Activated CD8-positive, alpha-beta memory T cell treated with anti-CD3 and anti-CD28 coated beads, Interleukin-2, amount 50 U/mL, for 1 hour (primary cell): ENCODE measurements at regions not wholly inside any gene's neighbourhood (a gene's known extent, or its start where the extent isn't known, plus 50 kb on each side); places are given as distances from the start of the nearest gene placed in this dataset.
"Not testable (repeated sequence)": the region's sequence is repeated elsewhere in the genome, so short reads cannot be mapped to it uniquely, and the experiment has no call there.

Experiments
- DNase-seq: peaks from one replicate; pipeline ENCODE4 v3.0.0-alpha.2; 2020; ENCODE audit errors: extremely low read depth

DNA sequence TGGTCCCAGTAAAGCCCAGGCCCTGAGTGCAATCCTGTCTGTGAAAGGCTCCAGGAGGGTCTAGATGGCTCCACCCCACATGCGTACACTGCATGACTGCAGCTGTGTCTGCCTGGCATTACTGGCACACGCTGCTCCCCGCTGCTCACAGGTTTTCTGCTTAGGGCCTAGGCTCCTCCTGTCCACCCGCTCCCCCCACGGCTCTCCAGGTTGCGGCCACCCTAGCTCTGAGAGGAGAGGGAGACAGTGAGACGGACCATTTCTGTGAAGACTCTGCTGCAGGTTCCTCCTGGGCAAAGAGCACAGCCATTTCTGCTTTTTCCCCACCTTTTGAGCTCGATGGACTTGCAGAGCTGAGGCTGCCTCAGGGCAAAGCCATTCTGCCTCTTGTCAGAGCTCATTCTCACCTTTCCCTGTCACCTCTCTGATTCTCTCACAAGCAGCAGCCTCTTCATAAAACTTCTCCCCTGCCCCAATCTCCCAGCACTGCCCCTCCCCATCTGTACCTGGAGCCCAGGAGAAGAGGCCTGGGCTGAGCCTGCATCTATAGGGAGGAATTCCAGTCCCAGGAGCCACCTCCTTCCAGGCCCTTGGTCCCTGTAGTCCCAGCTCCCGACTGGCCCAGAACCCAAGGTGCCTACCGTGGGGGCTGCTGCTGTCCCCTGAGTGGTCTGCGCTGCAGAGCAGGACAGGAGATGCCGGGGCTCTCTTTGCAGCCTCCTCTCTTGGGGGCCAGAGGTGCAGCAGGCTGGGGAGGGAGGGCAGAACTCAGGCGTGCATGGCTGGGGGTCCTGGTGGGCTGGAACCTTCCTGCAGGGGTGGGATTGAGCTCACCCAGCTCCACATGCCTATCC is 433.7 kb upstream of the B3GAT1 start:
- DNase-seq, result no peak

DNA sequence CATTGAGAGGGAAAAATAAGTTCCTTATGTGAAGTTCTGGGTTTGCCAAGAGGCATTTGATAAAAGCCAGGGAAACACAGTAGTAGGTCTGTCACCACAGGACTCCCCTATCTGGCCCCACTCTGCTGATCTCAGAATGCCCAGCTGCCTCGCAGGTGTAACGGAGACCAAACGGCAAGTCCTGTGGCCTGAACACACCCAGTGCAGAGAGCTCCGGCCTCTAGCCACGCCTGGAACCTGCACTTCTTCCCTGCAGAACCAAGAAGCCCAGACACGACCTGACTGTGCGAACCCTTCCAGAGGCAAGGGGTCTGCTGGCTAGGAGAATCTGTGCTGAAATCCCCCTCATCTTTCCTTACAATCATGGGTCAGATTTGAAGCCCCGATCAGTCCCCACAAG is 432.8 kb upstream of the B3GAT1 start:
- no peak for DNase-seq

DNA sequence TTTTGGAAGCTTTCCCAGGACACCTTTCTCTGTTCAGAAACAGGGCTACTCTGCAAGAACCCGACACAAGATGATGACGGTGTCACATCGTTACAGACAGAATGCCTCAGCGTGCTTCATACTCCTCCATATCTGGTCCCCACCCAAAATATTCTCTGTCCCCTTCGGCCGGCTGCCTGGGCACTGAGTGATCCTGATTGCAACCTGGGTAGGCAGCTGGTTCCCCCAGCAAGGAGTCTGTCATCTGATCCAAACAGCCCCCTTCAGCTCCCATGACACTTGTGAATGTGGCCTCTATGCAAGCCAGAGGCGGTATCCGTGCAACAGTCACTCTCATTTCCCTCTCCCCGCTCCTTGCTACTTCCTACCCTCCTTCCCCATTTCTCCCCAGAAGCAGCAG is 431.7 kb upstream of the B3GAT1 start:
- DNase-seq, result no peak

DNA sequence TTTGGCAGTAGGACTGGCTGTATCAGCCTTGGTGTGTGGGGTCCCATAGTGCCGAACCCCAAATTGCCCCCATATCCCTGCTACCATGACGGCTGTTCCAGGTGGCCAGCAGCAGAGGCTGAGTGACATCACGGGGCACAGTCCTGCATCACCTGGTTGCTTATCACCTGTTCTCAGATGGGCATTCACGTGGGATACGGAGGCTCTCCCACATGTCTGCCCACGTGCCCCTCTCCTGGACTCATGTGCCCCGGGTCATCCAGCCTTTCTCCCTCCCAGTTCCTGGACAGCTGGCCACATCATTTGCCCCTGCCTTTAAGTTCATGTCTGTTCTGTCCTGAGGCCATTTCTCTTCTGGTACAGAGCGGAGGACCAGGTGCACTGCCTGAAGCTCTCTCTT is 431.0 kb upstream of the B3GAT1 start:
- no peak for DNase-seq

DNA sequence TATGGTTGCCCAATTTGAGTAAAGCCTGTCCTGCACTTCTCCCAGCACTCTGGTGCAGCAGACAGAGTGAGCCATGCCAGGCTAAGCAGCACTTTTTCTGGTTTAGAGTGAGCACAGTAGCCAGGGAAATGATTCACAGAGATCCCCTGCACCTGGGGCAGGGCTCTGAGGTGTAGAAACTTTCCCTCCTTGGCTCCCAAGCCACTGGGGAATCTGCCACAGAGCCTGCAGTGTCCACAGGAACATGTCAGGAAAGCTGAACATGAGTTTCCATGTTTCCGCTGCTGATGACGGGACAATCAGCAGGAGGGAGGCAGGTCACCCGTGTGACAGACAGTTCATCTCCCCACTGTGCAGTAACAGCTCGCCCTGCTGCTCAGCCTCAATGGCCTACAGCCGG is 429.9 kb upstream of the B3GAT1 start:
- DNase-seq, result no peak

DNA sequence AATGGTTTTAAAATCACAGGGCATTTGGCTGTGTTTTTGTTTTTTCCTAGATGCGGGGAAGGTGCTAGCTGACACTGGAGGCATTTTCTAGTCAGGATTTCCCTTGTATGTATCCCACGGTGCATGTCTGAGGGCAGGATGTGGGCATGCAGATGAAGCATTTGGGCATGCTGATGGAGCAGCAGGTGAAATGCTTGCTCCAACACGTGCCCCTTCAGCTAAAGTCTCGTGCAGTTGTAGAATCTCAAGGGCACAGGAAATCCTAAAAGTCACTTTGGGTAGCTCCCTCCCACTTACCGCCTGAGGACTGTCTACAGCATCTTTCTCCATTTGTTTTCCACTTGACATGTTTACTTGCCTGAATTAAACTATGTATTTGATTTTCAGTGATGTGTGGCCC is 429.4 kb upstream of the B3GAT1 start:
- DNase-seq, result no peak

DNA sequence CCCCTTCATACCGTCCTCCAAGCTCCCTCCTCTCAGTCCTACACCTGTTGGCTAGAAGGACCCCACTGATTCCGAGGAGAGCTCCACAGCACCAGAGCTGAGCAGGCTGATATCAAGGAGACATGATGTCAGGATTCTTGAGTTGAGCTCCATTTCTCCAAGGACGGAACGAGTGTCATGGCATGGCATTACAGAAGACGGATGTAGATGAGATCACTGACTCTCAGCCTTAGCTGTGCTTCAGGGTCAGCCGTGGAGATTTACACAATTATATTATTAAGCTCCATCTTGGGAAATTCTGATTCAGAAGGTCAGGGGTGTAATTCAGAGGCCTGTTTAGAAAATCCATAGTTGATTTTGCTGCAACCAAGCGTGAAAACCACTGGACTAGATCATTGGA is 428.9 kb upstream of the B3GAT1 start:
- no peak for DNase-seq

DNA sequence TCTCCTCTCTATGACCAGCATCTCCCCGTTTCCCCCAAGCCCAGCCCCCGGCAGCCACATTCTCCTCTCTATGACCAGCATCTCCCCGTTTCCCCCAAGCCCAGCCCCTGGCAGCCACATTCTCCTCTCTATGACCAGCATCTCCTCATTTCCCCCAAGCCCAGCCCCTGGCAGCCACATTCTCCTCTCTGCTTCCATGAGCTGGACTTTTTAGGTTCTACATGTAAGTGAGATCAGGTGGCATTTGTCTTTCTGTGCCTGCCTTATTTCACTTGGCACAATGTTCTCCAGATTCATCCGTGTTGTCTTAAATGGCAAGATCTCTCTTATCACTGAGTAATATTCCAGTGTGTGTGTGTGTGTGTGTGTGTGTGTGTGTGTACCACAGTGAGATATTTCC is 428.1 kb upstream of the B3GAT1 start:
- DNase-seq, result not testable (repeated sequence)

DNA sequence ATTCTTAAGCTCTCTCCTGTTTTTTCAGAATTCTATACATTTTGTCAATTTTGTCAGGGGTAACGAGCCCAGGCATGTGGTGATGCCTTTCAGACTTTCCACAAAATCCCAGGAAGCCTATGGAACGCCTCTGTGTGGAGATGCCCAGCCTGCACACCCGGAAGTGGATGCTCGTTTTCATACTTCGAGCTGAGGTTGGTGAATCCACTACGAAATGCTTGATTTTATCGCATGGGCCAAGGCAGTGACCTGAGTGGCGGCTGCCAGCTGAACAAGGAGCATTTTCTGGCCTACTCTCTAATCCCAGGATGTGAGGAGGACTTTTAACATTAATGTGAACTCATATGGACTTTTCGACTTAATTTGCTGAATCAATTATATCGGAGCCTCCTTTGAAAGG is 426.7 kb upstream of the B3GAT1 start:
- no peak for DNase-seq

DNA sequence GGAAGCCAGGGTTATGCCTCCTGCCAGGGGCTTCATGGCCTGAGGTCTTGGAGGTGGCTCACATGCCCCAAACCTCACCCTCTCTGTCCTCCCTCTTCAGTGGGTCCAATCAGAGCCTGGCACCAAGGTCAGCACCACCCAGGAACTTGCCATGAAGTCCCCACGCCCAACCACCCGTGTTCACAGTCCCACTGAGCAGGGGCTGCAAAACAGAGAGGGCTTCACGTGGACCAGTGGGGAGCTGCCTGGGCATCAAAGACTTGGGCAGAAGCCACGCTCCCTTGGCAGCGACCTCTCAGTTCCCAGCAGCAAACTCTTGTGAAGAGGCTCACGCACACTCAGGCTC is 425.8 kb upstream of the B3GAT1 start:
- DNase-seq, result no peak

DNA sequence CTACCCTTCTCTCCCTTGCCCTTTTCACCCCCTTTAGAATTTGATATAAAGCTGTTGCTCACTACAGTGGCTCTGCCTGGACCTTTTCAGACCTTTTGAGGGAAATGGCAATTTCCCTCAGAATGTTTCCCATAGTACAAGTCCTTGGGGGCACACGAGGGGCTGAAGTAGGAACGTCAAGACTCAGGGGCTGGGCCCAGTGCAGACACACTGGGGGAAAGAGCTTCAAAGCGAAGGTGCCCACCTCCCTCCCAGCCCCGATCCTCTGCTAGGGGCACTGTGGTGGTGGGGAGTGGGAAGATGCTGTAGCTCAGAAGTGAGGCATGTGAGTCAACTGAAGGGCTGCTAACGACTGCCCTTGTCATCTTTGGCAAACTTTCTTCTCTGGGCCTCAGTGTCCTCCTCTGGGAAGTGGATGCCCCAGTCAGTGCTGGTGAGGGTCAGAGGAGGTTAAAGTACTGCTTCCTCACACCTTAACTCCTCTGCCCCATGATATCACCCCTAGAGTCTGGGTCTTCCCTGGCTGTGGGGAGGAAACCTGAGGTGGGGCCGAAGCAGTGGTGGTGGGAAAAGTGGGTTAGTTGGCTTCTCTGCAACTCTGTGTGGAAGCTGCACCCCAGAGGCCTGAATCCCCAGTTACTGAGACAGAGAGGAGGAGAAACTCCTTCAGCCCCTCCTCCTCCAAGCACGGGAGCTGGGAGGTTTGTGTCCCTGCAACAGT is 425.3 kb upstream of the B3GAT1 start:
- no peak for DNase-seq

DNA sequence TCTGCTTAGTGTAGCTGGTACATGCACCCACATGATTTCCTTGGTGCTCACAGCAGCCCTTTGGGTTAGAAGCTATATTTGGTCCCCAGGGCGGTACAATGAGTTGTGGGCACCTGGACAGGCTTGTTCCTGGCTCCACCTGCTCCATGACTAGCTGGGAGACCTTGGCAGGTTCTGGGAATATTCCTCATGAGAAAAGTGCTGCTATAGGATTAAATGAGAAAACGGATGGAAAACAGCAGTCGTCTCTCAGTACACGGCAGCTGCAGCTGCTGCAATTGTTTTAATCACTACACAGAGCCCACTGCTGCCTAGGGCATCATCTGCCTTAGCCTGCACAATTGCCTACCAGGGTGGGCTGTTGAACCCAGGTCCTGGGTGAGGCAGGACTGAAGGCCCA is 424.5 kb upstream of the B3GAT1 start:
- DNase-seq, result no peak

DNA sequence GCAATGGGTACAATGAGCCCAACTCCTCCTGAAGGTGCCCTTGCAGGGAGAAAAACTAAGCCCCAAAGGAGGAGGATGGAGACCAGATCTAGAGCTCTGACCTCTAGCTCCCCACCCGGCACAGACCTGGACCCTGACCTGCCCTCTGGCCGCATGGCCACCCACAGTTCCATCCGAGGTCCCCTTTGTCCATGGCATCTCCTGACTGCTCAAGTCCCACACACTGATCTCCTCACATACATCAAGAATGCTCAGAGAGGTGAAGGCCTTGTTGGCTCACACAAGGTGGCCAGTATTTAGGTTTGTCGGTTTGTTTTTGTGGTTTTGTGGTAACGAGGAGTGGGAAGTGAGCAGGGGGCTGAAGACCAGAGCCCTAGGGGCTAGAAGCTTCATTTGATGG is 423.5 kb upstream of the B3GAT1 start:
- DNase-seq, result no peak

DNA sequence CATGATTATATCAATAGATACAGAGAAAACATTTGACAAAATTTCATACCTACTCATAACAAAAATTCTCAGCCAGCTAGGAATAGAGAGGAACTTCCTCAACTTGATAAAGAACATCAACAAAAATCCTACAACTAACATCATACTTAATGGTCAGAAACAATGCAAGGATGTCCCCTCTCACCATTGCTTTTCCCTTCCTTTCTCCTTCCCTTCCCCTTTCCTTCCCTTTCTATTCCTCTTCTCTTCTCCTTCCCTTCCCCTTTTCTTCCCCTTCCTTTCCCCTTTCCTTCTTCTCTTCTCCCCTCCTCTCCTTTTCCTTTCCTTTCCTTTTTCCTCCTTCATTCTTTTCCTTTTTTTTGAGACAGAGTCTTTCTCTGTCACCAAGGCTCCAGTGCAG is 418.3 kb upstream of the B3GAT1 start:
- no peak for DNase-seq

DNA sequence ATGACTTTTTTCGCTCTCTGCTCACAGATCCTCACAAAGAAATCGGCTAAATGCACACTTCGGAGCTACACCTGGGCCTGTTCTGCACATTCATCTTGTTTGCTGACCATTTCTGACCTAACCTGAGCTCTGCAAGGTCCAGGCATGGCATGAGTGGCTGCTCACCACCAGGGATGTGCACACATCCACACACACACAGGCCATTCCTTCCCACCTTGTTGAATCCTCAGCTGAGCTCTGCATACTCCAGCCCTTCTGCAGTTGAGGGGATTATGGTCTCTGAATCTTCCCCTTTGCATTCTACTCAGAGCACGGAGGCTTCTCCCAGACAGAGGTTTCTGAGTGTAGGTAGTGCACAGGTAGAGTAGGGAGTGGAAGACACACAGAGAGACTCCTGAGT is 411.9 kb upstream of the B3GAT1 start:
- no peak for DNase-seq

DNA sequence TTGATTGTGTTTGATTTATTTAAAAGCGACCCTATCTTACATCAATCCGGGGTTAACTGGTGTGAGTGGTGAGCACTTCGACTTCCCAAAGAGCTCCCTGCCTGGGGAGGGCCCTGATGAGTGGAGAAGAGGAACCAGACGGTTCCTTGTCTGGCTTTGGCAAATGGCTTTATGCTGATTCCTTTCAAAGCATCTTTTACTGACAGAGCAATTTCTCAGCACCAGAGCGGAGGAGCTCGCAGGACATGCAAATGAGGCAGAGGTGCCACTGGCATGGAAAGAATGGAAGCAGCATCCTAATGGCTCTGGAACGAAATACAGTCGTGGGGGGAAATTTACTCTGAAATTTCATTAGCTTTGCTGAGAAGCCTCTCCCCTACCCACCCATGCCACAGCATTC is 410.9 kb upstream of the B3GAT1 start:
- DNase-seq, result no peak

DNA sequence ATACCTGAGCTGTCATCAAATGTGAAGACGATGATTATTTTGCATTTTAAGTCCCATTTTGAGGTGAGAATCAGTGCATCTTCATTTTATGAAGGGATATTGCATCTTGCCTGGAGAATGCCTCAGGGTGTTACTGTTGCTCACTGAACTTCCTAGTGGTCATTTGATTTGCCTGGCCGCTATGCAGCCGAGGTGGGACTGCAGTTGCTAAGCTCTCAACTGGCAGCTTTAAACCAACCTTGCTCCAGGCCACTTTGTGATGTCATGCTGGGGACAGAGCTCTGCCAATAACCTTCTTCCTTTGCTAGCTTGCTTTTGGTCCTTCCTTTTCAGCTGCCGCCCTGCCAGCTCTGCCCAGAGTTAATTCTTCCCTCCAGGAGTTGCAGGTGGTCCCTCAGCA is 409.4 kb upstream of the B3GAT1 start:
- no peak for DNase-seq

DNA sequence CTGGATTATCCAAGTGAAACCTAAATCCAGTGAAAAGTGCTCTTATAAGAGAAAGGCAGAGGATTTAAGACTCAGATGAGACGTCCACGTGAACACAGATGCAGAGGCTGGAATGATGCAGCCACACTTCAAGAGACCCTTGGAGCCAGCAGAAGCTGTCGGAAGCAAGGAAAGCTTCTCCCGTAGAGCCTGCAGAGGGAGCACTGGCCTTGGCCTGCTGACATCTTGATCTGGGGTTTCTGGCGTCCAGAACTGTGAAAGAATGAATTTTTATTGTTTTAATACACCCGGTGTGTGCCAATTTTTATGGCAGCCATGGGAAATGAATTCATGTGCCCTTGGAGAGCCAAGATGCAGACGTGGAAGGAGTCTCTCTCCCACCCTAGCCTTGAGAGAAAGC is 407.0 kb upstream of the B3GAT1 start:
- no peak for DNase-seq

DNA sequence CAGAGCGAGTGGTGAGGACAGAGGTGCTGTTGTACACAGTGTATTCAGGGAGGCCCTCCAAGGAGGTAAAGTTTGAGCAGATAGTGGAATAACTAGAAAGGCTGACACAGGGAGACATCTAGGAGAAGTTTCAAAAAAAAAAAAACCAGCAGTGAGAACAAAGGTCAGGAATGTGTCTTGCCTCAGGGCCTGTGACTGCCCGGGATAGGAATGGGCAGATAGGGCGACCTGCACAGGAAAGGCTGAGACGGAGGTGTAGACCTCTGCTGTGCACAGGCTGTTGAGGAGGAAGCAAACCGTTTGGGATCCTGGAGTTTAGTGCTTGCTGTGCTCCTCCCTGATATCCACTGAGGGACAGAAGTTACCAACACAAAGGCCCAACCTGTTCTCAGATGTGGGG is 406.5 kb upstream of the B3GAT1 start:
- no peak for DNase-seq

DNA sequence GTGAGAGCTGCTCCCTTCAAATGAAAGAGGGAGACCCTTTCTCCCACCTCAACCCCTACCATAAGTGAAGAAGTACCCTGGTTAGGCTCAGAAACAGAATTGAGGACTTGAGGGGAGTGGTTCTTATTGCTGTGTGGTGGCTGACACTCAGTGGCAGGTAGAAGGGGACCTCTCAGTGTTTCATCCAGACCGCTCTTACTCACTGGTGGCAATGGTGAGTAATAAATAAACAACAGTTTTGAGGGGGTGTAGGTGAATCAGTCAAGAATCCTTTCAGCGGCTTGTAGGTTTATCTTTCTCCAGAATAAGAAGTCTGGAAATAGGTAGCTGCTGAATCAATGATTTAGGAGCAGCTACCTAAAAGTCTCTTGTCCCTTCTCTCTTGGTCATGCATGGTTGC is 403.4 kb upstream of the B3GAT1 start:
- DNase-seq, result no peak

DNA sequence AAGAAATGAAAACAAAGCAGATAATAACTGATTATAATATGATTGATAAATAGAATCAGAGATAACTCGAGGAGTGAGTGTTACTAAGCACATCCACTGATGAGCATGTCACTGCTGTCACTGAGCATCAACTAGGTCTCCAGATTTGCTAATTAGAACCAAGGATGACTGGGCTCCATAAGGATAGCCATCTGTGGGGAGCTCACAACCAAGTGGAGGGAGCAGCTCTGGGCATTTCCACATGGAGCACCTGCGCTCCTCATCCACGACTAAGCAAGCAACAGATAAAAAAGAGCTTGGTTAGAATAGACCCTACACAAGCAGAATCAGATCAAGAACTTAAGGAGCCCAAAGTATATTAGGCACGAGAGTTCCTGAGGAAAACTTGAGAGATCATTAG is 396.0 kb upstream of the B3GAT1 start:
- no peak for DNase-seq

DNA sequence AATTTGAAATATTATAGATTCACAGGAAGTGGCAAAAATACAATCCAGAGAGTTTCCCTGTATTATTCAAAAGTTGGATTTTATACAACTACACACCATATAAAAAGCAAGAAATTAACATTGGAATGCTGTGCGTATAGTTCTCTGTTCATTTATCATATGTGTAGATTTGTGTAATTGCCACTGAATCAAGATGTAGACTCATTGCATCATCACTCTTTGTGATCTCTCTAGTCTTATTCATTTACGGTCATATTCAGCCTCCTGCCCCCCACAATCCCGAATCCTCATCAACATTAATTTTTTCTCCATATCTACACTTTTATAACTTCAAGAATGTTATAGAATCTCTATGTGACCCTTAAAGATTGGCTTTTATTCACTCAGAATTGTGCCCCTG is 390.6 kb upstream of the B3GAT1 start:
- DNase-seq, result no peak

DNA sequence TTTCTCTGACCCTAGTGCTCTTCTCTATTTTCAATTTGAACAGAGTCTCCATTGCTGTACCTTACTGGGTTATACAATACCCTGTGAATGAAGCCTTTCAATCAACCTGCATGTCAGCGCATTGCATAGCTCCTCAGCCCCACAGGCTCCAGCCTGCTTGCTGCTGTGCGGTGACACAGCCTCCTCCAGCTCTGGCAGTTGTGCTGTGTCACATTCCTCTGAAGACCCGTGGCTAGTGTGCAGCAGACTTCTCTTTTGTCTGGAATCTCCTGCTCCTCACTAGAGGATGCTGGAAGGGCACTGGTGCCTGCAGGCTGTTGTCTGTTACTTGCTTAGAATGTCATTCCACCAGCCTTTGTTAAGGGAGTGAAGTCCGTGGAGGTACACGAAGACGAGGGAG is 390.1 kb upstream of the B3GAT1 start:
- DNase-seq, result no peak

DNA sequence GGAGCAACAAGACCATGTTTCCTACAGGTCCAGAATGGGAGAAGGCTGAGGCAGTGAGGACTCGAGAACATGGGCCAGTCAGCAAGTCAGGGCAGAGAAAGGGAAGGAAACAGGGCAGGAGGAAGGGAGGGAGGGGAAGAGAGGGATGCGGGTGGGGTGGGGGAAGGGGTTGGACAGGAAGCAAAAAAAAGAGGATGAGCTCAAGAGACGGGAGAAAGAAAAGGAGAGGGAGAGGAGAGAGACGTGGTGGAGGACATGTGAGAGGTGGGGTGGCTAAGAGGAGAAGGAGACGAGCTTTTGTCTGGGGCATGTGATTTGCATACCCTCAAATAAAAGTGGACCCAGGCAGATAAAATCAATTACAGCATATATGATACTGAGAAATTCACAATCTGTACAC is 389.5 kb upstream of the B3GAT1 start:
- no peak for DNase-seq
